Uterus (tissue), 2 donors: ENCODE measurements at regions not wholly inside any gene's neighbourhood (a gene's known extent, or its start where the extent isn't known, plus 50 kb on each side); places are given as distances from the start of the nearest gene placed in this dataset.
"Not testable (repeated sequence)": the region's sequence is repeated elsewhere in the genome, so short reads cannot be mapped to it uniquely, and the experiment has no call there.

Experiments used
- CTCF ChIP-seq, 4 experiments: fragments of 200-600 bp in 2 of 4; fragments of 450-650 bp in 2 of 4; sonication (generic) in 2 of 4; IDR thresholded peaks; one replicate each; pipeline ENCODE4 v1.5.1; 2016 to 2019; ENCODE audit warnings: antibody characterized with exemption in 4 of 4, mild to moderate bottlenecking in 2 of 4, moderate library complexity in 1 of 4
- POLR2A ChIP-seq, 2 donors: fragments of 450-650 bp; IDR thresholded peaks; one replicate each; pipeline ENCODE4 v1.6.1; 2016; ENCODE audit warnings: antibody characterized with exemption in 2 of 2, mild to moderate bottlenecking in 1 of 2, moderate library complexity in 1 of 2

GRCh38 chr15:30697315-30697685 lies 71.4 kb downstream of the ARHGAP11B start:
- not testable (repeated sequence) for TF ChIP-seq POLR2A, CTCF (IDR thresholded peaks at IDR 0.05)
